GM06990 (cell line): ENCODE measurements at regions not wholly inside any gene's neighbourhood (a gene's known extent, or its start where the extent isn't known, plus 50 kb on each side); places are given as distances from the start of the nearest gene placed in this dataset.

Experiments used
- DNase-seq: peaks from one replicate; pipeline ENCODE4 v3.0.0-alpha.2; 2011; ENCODE audit not compliant: insufficient read length; ENCODE audit errors: extremely low read depth
- H3K27me3 ChIP-seq: replicated peaks from 2 replicates; pipeline ENCODE4 v1.6.0; 2011; ENCODE audit warnings: low read length; ENCODE audit not compliant: control insufficient read depth, insufficient read depth
- H3K36me3 ChIP-seq: 2 replicates; pipeline ENCODE4 v1.5.1; 2011; ENCODE audit warnings: low read length; ENCODE audit not compliant: control insufficient read depth, insufficient read depth
- H3K4me3 ChIP-seq: replicated peaks from 2 replicates; pipeline ENCODE4 v1.5.1; 2011; ENCODE audit warnings: low read depth, mild to moderate bottlenecking, control low read depth, low read length
- TF ChIP-seq, protein P1 (sequence below): IDR thresholded peaks from 2 replicates; pipeline ENCODE4 v1.5.1; 2011; ENCODE audit warnings: low read length, control low read depth, mild to moderate bottlenecking, inconsistent platforms; ENCODE audit not compliant: insufficient read depth, poor library complexity, severe bottlenecking

DNA sequence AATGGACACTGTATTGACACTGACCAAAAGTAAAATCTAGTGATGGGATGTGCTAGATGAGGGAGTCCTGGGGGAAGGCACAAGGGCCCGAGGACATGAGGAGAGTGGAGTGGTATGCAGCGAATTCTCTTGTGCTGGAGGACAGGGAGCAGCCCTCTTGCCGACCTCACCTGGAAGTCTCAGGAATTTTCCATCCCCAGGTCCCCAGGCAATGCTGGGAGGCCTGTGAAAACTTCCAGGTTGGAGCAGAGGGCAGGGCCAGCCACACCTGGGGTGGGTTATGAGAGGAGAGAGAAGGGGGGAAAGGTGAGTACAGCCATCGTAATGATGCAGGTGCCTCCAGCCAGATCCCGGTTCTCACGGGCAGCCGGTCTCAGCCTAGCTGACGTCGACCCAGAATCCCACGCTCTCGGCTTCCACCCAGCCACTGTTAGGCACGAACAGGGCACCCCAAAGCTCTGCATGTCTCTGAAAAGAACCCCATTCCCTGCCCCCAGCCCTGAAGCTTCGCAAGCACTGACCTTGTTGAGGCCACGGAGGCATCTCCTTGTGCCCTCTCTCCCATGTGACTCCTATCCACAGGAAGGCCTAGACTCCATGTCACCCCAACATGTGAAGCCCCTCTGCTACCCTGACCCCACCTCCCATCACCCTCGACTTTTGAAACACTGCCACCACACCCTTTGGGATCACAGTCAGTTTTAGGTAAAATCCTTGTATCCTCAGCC, 239.7 kb upstream of the MYO3A start:
- Histone ChIP-seq H3K36me3 (no peaks in the 10 kb centered on the region), H3K4me3 (no peak overlapping the region), H3K27me3 (no peaks in the 10 kb centered on the region; the same call in 1 of the 2 replicates)
- TF ChIP-seq, protein P1, sequence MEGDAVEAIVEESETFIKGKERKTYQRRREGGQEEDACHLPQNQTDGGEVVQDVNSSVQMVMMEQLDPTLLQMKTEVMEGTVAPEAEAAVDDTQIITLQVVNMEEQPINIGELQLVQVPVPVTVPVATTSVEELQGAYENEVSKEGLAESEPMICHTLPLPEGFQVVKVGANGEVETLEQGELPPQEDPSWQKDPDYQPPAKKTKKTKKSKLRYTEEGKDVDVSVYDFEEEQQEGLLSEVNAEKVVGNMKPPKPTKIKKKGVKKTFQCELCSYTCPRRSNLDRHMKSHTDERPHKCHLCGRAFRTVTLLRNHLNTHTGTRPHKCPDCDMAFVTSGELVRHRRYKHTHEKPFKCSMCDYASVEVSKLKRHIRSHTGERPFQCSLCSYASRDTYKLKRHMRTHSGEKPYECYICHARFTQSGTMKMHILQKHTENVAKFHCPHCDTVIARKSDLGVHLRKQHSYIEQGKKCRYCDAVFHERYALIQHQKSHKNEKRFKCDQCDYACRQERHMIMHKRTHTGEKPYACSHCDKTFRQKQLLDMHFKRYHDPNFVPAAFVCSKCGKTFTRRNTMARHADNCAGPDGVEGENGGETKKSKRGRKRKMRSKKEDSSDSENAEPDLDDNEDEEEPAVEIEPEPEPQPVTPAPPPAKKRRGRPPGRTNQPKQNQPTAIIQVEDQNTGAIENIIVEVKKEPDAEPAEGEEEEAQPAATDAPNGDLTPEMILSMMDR = no peak
- DNase-seq = no peak

DNA sequence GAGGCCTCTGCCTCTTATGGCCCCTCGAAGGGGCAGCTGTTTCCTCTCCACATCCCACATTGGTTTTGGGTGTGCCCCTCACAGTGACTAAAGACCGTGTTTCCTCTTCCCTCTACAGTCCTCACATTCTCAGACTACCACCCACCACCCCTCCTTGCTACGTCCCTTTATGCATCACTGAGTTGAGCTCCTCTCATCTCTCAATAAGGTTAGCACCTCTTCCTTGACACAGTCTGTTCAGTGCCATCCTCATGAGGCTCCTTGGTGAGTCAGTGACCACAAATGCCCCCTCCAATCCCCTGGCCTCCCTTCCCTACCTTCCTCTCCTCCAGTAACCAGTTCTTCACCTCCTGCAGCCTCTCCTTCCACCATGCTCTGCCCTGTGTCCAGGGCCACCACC, 239.1 kb upstream of the MYO3A start:
- Histone ChIP-seq H3K4me3 (no peak overlapping the region), H3K27me3 (no peaks in the 10 kb centered on the region; the same call in 1 of the 2 replicates), H3K36me3 (no peaks in the 10 kb centered on the region)
- TF ChIP-seq, protein P1 = no peak
- no peak for DNase-seq

DNA sequence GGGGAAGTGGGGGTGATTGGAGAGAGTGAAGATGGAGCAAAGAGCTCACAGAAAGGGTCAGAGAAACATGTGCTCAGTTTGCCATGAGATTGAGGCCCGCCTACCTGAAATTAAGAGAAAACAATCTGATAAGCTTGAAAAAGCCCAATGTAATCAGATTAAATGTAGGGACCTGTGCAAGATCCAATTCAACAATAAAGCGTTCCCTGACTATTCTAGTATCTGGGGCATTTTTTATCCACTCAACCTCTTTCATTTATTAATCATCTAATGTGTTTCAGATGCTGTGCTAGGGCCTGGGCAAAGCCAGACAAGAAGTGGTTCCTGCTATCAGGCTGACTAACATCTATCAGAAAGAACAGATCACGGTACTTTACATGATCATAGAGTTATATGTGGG, 238.4 kb upstream of the MYO3A start:
- H3K36me3 ChIP-seq = no peaks in the 10 kb centered on the region
- H3K27me3 ChIP-seq = no peaks in the 10 kb centered on the region; the same call in 1 of the 2 replicates
- H3K4me3 ChIP-seq = no peak overlapping the region
- TF ChIP-seq, protein P1 = no peak
- DNase-seq = no peak

DNA sequence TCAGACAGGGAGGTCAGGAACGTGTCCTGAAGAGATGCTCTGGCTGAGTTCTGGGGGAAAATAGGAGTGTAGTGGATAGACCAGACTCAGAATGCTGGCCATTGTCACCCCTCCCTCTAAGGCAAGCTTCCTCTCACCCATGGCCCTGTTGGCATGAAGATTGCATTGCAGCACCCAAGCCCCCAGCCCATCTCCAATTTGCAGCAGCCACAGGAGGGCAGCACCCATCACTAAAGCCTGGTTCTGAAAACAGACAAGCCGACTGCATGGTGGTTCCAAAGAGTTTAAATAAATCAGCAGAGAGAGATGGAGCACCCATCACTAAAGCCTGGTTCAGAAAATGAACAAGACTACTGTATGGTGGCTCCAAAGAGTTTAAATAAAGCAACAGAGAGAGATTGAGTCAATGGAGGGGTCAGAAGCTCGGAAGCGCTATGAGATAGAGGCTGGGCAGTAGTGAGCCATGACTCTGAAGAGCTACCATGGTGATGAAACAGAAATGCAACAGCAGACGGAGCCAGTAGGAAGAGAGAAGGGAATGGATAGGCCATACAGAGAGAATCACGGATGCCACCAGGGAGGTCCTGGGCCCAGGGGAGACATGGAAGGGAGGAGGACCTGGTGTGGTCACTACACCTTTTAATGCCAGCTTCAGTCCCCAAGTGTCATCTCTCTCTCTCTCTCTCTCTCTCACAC, 237.9 kb upstream of the MYO3A start:
- TF ChIP-seq, protein P1 = peak; percentile 5
- no peak for DNase-seq
- H3K4me3 ChIP-seq = no peak overlapping the region
- H3K36me3 ChIP-seq = no peaks in the 10 kb centered on the region
- H3K27me3 ChIP-seq = no peaks in the 10 kb centered on the region; the same call in 1 of the 2 replicates

DNA sequence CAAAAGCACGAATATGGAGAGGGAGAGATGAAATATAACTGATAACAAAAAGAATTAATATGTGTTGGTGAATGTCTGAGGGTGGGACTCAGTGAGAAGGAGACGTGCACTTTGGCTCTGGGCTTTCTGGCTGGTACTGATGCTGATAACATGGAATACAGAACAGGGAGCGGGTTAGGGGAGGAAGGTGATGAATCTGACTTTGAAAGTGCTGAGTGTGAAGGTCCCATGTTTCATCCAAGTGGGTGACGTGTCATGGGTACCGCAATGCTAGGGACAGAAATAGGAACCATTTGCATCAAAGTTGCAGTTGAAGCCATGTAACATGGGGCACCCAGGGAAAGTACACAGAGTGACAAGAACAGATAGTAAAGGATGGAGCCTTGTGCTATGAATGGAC, 236.6 kb upstream of the MYO3A start:
- H3K36me3 ChIP-seq = no peaks in the 10 kb centered on the region

More for the DNA sequence above, 236.6 kb upstream of the MYO3A start:
- DNase-seq = no peak
- H3K27me3 ChIP-seq = no peaks in the 10 kb centered on the region; the same call in 1 of the 2 replicates
- TF ChIP-seq, protein P1 = no peak
- no peak overlapping the region for H3K4me3 ChIP-seq
